ENCODE measurements at regions not wholly inside any gene's neighbourhood (a gene's known extent, or its start where the extent isn't known, plus 50 kb on each side); places are given as distances from the start of the nearest gene placed in this dataset.

- TF ChIP-seq REST (IDR thresholded peaks at IDR 0.05) = no peak
- no peak for DNase-seq (ENCODE audit: low spot score)
- H3K9me3 ChIP-seq (ENCODE audit: control insufficient read depth in 4 of 4, low read length in 3 of 4) = no peaks in the 10 kb centered on the region
- no peaks in the 10 kb centered on the region for H3K4me1 ChIP-seq (ENCODE audit: control insufficient read depth in 4 of 4, insufficient read depth in 4 of 4, low read length in 3 of 4)
- H3K4me3 ChIP-seq (ENCODE audit: low read depth in 1 of 3, low read length in 3 of 3) = no peak overlapping the region
- no peak overlapping the region for H3K27ac ChIP-seq (ENCODE audit: low read depth in 1 of 2, low read length in 2 of 2)
- no peak overlapping the region for H3K9ac ChIP-seq (ENCODE audit: low read depth in 1 of 2, low read length in 2 of 2)
- no peaks in the 10 kb centered on the region for H3K36me3 ChIP-seq (ENCODE audit: control insufficient read depth in 4 of 4, insufficient read depth in 3 of 4, low read depth in 1 of 4, low read length in 3 of 4)
- no peaks in the 10 kb centered on the region for H3K27me3 ChIP-seq (ENCODE audit: control insufficient read depth in 4 of 4, insufficient read depth in 4 of 4, low read length in 3 of 4)
- WGBS = 74% methylated on average over 1 of the region's 1 CpG
Observed at GRCh38 chr2:181176540-181176939, 196.1 kb downstream of the UBE2E3 start.

DNA sequence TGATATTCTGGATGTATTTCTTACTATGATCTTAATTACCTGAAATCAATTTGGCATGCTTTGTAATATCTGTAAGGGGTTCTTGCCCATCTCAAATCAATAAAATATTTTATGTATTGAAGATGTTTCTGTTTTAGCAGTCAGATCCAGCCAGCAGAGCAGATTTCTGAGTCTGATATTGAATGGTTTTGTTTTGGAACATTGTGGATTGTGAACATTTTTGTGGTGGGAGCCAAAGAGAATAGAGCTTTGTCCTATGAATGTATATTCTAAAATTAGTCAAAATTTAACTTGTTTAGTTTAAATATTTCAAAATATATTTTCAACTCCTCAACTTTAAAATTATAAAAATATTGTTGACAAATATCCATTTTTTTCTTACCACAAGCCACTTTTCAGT is 197.0 kb downstream of the UBE2E3 start:
- no peak for TF ChIP-seq RXRA (IDR thresholded peaks at IDR 0.05)
- TF ChIP-seq FOXA2 (IDR thresholded peaks at IDR 0.05) = no peak
- no peak for TF ChIP-seq FOXA1 (IDR thresholded peaks at IDR 0.05)
- no peak for TF ChIP-seq HNF4A (conservative IDR thresholded peaks at IDR 0.05)
- TF ChIP-seq, protein P1, sequence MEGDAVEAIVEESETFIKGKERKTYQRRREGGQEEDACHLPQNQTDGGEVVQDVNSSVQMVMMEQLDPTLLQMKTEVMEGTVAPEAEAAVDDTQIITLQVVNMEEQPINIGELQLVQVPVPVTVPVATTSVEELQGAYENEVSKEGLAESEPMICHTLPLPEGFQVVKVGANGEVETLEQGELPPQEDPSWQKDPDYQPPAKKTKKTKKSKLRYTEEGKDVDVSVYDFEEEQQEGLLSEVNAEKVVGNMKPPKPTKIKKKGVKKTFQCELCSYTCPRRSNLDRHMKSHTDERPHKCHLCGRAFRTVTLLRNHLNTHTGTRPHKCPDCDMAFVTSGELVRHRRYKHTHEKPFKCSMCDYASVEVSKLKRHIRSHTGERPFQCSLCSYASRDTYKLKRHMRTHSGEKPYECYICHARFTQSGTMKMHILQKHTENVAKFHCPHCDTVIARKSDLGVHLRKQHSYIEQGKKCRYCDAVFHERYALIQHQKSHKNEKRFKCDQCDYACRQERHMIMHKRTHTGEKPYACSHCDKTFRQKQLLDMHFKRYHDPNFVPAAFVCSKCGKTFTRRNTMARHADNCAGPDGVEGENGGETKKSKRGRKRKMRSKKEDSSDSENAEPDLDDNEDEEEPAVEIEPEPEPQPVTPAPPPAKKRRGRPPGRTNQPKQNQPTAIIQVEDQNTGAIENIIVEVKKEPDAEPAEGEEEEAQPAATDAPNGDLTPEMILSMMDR (IDR thresholded peaks at IDR 0.05; ENCODE audit: low read depth, low read length, missing input control) = no peak
- TF ChIP-seq, protein P2, sequence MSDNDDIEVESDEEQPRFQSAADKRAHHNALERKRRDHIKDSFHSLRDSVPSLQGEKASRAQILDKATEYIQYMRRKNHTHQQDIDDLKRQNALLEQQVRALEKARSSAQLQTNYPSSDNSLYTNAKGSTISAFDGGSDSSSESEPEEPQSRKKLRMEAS (IDR thresholded peaks at IDR 0.05) = no peak
- TF ChIP-seq SP1 (IDR thresholded peaks at IDR 0.05) = no peak
- TF ChIP-seq, protein P3, sequence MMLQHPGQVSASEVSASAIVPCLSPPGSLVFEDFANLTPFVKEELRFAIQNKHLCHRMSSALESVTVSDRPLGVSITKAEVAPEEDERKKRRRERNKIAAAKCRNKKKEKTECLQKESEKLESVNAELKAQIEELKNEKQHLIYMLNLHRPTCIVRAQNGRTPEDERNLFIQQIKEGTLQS (IDR thresholded peaks at IDR 0.05) = no peak
- TF ChIP-seq HNF4G (IDR thresholded peaks at IDR 0.05) = no peak
- TF ChIP-seq GABPA (IDR thresholded peaks at IDR 0.05 in 1 of 2, conservative IDR thresholded peaks at IDR 0.05 in 1 of 2) = no peak
- no peak for TF ChIP-seq REST (IDR thresholded peaks at IDR 0.05)
- Histone ChIP-seq H3K4me3 (ENCODE audit: low read depth in 1 of 3, low read length in 3 of 3) (no peak overlapping the region), H3K4me1 (ENCODE audit: control insufficient read depth in 4 of 4, insufficient read depth in 4 of 4, low read length in 3 of 4) (no peaks in the 10 kb centered on the region), H3K27ac (ENCODE audit: low read depth in 1 of 2, low read length in 2 of 2) (no peak overlapping the region), H3K36me3 (ENCODE audit: control insufficient read depth in 4 of 4, insufficient read depth in 3 of 4, low read depth in 1 of 4, low read length in 3 of 4) (no peaks in the 10 kb centered on the region), H3K9me3 (ENCODE audit: control insufficient read depth in 4 of 4, low read length in 3 of 4) (no peaks in the 10 kb centered on the region), H3K27me3 (ENCODE audit: control insufficient read depth in 4 of 4, insufficient read depth in 4 of 4, low read length in 3 of 4) (no peaks in the 10 kb centered on the region), H3K9ac (ENCODE audit: low read depth in 1 of 2, low read length in 2 of 2) (no peak overlapping the region)
- DNase-seq (ENCODE audit: low spot score) = no peak
